ENCODE measurements at regions not wholly inside any gene's neighbourhood (a gene's known extent, or its start where the extent isn't known, plus 50 kb on each side); places are given as distances from the start of the nearest gene placed in this dataset.

DNA sequence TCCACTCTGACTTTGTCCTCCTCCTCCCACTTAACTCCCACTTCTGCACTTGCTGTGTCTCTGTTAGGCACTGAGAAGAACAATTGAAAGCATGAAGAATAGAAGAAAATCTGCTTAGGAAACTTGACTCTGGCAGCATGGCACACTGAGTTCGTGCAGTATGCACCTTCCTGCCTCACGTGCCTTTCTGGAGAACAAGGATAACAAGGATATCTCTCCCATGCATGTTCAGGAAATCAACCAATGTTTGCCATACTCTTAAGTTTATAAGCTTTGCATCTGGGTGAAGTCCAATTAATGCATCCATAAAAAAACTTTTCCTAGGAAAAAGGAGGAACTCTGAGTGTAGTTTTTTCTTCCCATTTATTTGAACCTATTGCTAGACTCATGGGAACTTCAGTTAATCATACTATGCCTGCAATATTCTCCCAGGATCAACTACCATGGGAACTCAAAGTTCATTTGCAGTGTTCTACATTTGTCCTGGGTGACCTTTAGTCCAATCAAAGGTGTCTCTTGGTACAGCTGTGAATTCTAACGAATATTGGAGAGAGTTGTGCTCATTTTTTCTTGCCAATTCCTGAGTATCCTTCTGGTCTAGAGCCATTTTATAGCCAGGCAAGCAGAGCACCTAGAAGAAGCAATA lies 227.0 kb downstream of the ENC1 start:
- DNase-seq (ENCODE audit: low spot score) (no peak), ATAC-seq (no peak)
- intact Hi-C loops (cut with DNase I), result no loop called here

DNA sequence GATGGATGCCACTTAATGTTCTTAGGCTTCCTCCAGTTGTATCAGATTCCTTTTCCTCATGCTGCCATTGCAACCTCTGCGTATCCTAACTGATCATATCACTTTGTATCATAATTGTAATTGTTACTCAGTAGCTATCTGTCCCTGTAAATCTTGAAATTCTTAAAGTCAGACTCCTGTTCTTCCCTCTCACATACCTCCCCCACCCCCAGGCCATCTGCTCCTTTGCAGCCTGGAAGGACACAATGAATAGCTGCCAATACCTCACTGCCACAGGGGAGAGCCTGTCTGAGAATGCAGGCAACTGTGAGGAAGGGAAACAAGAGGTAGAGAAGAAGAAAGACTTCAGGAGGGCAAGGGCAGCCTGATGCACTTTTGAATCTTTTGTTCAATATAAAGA lies 228.5 kb downstream of the ENC1 start:
- DNase-seq (ENCODE audit: low spot score) (no peak), ATAC-seq (no peak)
- intact Hi-C loops (cut with DNase I), result no loop called here

DNA sequence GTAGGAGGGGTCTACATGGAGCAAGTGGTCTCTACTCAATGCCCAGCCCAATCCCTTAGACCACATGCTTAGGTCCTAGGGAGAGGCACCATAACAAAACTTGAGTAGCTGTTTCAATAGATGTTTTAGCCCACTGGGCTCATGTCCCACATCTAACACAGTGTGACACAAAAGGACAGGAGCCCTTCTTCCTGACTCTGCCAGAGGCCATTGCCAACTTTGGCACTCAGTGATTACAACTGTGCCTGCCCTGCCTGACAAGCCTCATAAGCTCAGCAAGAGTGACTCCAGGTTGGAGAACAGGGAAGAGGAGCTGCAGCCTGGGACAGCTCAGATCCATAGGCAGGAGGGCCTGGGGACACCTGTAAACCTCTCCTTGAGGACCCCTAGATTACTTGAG lies 230.8 kb downstream of the ENC1 start:
- ATAC-seq (no peak), DNase-seq (ENCODE audit: low spot score) (no peak)
- intact Hi-C loops (cut with DNase I), result no loop called here

DNA sequence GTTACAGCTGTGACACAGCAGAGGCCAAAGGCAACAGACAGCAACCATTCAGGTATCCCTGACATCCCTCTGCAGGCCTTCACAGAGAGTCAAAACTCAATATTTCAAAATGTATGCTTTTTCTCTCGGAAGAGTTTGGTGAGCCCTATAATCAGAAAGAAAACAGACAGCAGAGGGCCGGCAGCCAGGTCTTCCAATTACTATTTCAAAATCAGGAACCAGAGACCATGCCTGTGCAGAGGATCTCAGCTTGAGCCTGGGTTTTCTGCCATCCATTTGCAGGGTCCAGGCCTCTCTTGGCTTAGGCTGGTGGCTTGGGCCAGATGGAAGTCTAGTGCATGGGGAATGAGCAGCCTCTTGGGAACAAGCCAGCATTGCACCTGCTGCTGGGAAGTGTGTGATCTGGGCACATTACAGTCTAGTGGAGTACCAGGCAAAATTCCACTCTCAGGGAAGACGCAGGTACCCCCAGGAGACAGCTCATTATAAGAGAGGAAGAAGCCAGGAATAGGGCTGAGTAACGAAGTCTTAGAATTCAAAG lies 231.3 kb downstream of the ENC1 start:
- ATAC-seq, result no peak
- intact Hi-C loops (cut with DNase I), result no loop called here
- no peak for DNase-seq (ENCODE audit: low spot score)

DNA sequence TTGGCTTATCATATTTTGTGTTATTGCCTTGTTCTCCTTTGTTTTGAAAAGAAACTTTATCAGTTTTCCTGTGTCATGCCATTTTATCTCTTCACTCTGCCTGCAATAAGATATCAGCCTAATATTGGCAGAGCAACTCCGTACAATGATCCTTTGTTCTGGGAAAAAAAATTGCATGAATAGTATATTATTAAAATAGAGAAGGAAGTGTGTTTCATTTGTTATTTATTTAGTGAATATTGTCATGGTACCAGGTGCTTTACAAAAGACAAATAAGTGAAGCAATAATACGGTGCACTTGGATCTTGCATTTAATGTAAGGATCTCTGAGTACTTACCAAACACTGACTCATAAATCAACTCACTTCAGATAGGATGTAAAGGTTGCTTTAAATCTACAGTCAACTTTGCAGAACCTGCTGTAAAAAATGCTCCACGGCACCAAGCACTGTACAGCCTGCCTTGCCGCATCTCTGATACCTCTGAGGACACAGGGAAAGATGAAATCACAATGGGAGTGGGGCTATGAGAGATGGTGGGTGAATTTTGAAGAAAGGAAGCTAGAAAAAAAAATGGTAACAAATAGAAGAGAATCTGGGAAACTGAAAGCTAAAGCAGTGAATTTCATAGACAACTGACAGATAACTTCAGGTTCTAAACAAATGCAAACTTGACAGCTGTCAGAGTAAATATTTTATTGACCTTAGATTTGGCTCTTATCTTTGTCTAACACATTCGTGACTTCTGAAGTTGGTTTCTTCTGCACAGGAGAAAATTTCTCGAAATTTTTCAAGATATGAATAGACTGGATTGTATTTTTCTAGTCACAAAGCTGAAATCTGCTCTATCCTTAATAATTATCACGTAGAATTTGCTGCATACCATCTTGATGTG lies 232.1 kb downstream of the ENC1 start:
- intact Hi-C loops (cut with DNase I), result no loop called here
- ATAC-seq (no peak), DNase-seq (ENCODE audit: low spot score) (no peak)

DNA sequence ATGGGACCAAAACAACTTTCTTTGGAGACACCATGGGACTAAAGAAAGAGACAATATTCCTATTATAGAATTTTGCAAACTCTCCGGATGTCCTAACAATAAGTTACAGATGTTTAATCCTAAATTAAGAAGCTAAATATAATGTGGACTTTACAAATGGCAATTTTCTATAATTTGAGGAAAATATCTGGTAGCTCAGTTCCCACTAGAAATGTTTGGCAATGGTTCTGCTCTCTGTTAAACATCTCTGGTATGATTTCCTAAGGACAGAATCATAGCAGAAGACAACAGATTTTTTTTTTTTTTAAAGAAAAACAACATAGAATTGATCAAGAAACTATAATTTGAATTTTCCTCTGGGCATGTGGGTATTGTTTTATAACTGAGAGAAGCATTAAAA lies 232.8 kb downstream of the ENC1 start:
- intact Hi-C loops (cut with DNase I), result no loop called here
- ATAC-seq, result no peak
- DNase-seq (ENCODE audit: low spot score), result no peak

DNA sequence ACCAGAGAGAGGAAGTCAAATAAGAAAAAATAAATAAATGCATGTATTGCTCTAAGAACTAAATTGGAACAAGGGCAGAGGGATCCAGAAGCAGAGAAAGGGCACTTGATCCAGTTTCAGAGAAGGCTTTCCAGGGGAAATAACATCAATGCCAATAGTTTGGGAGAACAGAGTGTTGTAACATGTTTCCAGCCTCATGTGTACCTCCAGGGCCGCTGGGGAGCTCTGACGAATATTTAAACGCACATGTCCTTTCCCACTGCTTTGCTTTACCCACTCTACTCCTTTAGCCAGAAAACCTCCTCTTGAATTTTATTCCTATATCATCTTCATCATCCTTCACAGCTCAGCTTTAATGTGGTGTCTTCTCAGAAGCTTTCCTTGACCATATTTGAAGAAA lies 233.7 kb downstream of the ENC1 start:
- peak; percentile 84 for ATAC-seq
- intact Hi-C loops (cut with DNase I), result no loop called here
- DNase-seq (ENCODE audit: low spot score), result no peak

DNA sequence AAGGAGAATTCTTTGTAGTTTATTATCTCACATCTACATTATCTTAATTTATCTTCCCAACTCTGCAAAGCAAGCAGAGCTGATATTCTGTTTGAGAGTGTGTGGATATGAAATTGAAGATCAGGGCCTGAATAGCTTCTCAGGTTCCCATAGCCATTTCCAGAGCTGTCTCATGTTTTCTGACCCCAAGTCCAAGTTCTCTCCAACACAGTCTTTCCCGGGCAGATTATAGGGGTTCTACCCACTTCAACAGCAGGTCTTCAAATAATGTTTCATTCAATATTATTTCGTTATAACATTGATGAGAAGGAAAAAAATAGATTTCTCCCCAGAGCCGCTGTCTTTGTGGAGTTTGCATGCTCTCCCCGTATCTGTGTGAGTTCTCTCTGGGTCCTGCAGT lies 234.9 kb downstream of the ENC1 start:
- DNase-seq (ENCODE audit: low spot score) (no peak), ATAC-seq (no peak)
- intact Hi-C loops (cut with DNase I), result no loop called here

DNA sequence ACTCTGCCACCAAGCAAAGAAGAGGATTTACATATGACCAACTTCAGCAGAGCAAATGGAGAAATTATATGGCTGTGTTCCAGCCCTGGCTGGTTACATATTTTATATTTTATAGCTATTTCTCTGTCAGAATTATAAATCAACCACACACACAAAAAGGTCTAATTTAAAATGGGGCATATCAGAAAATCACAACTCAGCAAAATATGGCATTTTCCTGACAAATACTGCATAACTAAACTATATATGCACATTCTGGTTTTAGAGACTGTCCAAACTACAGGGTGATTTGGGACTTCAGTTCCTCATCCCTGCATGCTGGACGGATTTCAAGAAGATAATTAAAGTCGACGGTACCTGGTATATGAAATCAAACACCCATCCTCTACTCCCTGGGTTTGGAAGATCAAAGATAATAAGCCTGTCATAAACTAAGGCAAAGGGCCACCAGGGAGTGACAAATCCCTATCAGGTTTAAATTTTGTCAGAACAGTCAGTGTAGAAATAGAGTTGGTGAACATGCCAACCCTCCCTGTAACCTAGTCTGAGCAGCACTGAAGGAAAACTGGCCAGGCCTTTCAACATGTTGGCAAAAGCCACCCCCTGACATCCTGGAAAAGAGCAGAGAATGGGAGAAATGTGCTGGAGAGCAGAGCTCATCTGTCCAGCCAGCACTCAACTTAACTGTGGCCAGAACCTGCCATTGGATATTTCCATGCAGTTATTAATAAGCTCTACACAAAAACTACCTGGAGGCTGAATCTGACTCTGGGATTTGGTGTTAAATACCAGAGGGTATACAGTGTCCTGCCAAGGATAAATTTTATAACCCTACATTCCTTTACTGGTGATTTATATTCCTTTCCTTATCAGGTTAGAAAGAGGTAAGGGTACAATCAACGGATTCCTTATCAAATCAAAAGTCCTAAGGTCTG lies 235.7 kb downstream of the ENC1 start:
- no peak for DNase-seq (ENCODE audit: low spot score)
- intact Hi-C loops (cut with DNase I), result no loop called here
- ATAC-seq, result peak; percentile 21

DNA sequence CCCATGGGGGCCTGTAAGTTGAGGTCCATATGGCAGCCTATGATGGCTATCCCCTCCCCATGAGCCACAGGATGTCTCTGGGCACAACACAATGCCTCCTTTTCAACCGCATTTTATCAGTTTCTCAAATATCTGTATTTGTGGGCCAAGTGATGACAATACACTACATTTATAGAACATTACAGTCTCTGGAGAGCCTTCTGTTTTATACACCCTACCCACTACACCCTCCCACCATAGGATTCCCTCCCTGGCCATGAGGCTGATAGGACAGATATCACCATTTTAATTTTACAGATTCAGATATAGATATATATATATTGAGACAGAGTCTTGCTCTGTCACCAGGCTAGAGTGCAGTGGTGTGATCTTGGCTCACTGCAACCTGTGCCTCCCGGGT lies 236.8 kb downstream of the ENC1 start:
- ATAC-seq (no peak), DNase-seq (ENCODE audit: low spot score) (no peak)
- intact Hi-C loops (cut with DNase I), result no loop called here

DNA sequence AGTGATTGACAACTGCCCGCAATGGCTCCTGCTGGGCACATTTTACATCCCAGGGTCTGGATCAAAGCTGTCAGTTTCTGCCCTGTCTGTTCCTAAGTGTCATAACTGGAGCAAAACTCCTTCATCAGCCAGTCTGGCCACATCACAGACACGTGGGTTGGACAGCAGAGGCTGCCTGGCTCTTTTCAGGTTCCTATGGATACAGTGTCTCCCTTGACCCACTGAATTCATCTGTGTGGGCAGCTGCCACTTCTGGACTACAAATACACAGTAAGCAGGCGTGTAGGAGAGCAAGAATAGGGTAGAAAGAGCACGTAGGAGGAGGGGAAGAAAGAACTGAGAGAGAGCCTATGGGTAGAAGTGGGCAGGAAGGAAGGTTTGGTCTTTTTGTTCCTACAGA lies 238.0 kb downstream of the ENC1 start:
- intact Hi-C loops (cut with DNase I), result no loop called here
- DNase-seq (ENCODE audit: low spot score) (no peak), ATAC-seq (peak; percentile 51)

DNA sequence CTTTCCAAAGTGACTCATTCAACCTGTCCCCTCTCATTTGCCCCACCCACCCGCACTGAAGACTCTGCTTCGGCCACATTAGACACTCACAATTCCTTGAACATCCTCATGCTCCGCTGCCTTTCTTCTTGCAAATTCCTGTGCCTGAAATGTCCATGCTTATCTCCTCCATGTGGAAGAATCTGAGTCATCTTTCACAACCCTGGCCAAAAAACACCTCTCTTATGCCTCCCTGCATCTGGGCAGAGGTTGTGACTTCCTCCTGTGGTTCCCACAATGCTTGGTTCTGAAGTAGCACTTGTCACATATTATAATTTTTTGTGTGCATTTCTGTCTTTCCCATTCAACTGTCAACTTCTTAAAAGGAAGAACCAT lies 238.6 kb downstream of the ENC1 start:
- ATAC-seq, result no peak
- intact Hi-C loops (cut with DNase I), result no loop called here
- no peak for DNase-seq (ENCODE audit: low spot score)

DNA sequence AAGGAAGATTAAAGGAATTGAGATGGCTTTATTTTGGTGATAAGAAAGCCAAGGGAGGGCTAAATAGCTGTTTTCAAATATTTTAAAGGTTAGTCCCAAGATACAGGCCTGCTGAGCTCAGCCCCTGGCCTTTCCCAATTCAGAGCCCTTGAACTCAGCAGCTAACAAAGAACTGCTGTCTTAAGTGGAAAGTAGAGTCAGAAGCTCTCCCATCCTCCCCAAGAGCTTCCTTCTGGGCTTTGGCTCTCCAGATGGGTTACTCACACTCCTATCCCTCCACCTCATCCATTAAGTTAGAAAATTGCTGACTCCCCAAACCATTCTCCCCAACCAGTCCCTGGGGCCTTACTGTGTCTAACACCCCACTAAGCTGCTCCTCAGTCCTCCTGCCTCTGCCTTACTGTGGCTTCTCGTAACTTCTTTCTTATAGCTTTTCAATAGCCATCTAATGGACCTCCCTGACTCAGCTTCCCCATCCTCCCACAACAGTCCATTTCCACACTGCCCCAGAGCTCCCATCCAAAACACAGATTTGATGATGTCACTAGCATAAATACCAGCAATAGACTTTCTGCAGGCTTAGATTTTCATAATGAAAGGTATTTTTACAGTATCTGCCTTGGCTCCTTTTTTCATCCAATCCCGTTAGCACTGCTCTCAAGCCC lies 239.1 kb downstream of the ENC1 start:
- DNase-seq (ENCODE audit: low spot score) (no peak), ATAC-seq (peak; percentile 18)
- intact Hi-C loops (cut with DNase I), result no loop called here

DNA sequence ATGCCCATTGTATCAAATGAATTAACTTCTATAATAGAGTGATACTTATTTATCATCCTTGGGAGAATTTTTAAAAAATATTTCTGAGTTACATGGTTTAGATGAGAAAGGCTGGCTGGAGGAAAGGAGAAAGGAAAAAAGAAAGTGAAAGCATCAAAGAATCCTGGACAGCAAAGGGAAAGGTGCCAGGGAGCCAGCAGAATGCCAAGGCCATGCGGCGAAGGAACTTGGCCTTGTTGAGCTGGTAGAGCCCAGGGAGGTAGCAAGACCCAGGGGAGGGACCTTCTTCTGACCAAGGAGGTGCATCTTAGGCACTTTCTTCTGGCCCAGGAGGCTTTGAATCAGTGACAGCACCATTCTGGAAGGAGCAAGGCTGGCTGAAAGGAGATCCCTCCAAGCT lies 240.5 kb downstream of the ENC1 start:
- DNase-seq (ENCODE audit: low spot score), result no peak
- intact Hi-C loops (cut with DNase I), result no loop called here

DNA sequence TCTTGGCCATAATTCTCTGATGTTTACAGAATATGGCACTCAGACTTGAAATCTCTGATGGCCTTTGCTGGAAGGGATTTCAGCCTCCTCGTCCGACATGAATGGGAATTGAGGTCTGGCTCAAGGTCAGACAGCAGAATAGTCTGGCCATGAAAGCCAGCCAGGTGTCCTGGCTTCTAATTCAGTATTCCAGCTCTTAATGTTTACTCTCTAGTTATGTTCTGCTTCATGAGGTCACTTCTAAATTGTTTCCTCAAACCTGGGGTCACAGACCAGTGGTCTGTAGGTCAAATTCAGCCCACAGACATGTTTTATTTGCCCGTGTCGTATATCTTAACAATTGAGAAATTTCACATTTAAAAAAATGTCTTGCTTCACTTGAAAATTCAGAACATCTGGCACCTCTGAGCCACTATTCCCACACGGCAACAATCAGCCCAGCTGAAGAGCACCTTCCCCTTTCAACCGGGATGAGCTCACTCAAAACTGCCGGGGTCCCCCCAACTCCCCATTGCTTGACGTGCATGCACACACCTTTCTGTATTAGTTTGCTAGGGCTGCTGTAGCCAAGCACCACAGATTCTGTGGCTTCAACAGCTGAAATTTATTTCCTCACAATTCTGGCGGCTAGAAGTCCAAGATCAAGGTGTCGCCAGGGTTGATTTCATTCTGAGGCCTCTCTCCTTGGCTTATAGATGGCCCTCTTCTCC lies 243.5 kb downstream of the ENC1 start:
- DNase-seq (ENCODE audit: low spot score), result no peak

More for the DNA sequence above, 240.5 kb downstream of the ENC1 start:
- ATAC-seq, result no peak

DNA sequence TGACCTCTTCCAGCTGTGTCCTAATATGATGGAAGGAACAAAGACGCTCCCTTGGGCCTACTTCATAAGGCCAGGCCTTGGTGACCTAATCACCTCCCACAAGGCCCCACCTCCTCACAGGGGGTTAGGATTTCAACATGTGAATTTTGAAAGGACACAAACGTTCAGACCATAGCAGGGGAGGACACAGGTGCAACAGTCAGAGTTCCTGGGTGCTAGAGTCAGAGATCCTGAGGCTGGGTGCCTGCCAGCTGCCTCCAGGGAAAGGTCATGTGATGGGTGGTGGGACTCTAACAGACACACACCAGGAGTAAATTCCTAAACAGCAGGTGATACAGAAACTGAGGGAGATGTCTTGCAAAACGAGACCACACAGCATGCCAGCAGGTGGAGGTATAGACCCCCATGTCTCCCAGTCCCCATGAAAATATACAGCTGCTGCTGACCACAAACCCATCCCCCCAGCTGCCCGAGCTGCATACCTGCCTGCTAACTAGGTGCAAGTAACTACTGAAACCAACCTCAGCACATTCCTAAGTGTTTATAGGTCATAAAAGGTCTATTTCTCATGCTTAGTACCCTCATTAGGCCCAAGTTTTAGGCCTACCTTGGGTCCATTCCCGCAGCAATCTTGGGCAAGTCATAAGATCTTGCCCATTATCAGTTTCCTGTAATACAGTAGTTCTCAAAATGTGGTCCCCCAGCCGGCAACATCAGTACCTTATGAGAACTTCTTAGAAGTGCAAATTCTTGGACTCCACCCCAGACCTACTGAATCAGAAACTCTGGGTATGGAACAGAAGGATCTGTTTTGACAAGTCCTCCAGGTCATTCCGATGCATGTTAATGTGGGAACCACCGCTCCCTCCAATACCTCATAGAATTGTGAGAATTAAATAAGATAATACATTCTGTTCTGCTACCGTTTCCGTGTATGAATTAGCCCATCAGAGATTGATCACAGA lies 245.3 kb downstream of the ENC1 start:
- intact Hi-C loops (cut with DNase I), result no loop called here
- DNase-seq (ENCODE audit: low spot score) (no peak), ATAC-seq (peak; percentile 34)

More for the DNA sequence above, 243.5 kb downstream of the ENC1 start:
- peak; percentile 80 for ATAC-seq
- intact Hi-C loops (cut with DNase I), result no loop called here

DNA sequence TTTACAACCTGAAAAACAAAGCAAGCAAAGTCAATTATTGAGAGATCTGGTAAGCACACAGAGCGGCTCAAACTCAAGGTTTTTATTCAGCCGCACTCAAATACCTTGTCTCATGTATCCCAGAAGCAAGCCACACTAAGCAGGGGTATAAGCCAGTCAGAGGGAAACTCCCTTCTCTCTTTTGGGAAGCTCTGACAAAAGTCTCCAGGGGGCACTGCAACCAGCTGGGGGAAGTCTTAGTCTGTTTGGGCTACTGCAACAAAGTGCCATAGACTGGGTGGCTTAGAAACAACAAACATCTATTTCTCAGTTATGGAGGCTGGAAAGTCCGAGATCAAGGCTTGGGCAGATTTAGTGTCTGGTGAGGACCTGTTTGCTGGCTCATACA lies 246.0 kb downstream of the ENC1 start:
- ATAC-seq (peak; percentile 7), DNase-seq (ENCODE audit: low spot score) (no peak)
- intact Hi-C loops (cut with DNase I), result no loop called here

Data from sciatic nerve (tissue), 2 donors.